A549 (cell line): ENCODE measurements at regions not wholly inside any gene's neighbourhood (a gene's known extent, or its start where the extent isn't known, plus 50 kb on each side); places are given as distances from the start of the nearest gene placed in this dataset.

Source experiments
- ATAC-seq, 2 experiments: fragments of 200-7000 bp in 1 of 2; fragments of >200 bp in 1 of 2; cut with Nextera tagmentation in 1 of 2; cut with Tn5 transposase in 1 of 2; 3 replicates each; pipeline versions ENCODE4 v1.8.0 to v1.9.1; 2018 to 2020; ENCODE audit warnings: mild to moderate bottlenecking in 1 of 2, moderate library complexity in 1 of 2
- CTCF ChIA-PET: fragments of 300-600 bp; sonication (Branson Sonifier 250); formaldehyde crosslinking; extraction: SDS; loops from one replicate; lab custom pipeline; 2021; ENCODE audit warnings: antibody characterized with exemption, inconsistent platforms; lab: Yijun Ruan, JAX
- POLR2A ChIA-PET: fragments of 350-600 bp; formaldehyde crosslinking; extraction: SDS; loops from one replicate; lab custom pipeline; 2021; ENCODE audit warnings: antibody characterized with exemption, inconsistent platforms; lab: Yijun Ruan, JAX
- DNase-seq, 2 experiments: peaks; one replicate each; pipeline versions ENCODE4 v3.0.0 to v3.0.0-alpha.2; 2011 to 2016; ENCODE audit warnings: low read depth in 1 of 2, low spot score in 1 of 2
- FAIRE-seq: peaks from 2 replicates; lab custom pipeline; 2011; peaks lifted over from hg19 to GRCh38; lab: Jason Lieb, UNC
- H3K27ac ChIP-seq, 2 experiments: fragments of >200 bp; sonication (Bioruptor Twin); formaldehyde crosslinking; 3 replicates each; pipeline ENCODE4 v1.5.1; 2016 to 2017
- H3K4me1 ChIP-seq: fragments of >200 bp; sonication (Bioruptor Twin); formaldehyde crosslinking; 3 replicates; pipeline ENCODE4 v1.6.1; 2016
- H3K4me2 ChIP-seq: fragments of >200 bp; sonication (Bioruptor Twin); formaldehyde crosslinking; 3 replicates; pipeline ENCODE4 v1.6.1; 2016
- H3K4me3 ChIP-seq: fragments of >200 bp; sonication (Bioruptor Twin); formaldehyde crosslinking; 3 replicates; pipeline ENCODE4 v1.5.1; 2016
- H3K9me3 ChIP-seq: fragments of >200 bp; sonication (Bioruptor Twin); formaldehyde crosslinking; 3 replicates; pipeline ENCODE4 v1.6.1; 2016
- BHLHE40 ChIP-seq: IDR thresholded peaks from 2 replicates; pipeline ENCODE4 v1.6.1; 2012; ENCODE audit warnings: low read depth, low read length, inconsistent platforms
- CHD2 ChIP-seq: fragments of 150-350 bp; IDR thresholded peaks from 2 replicates; pipeline ENCODE4 v1.6.1; 2014; ENCODE audit warnings: low read length; ENCODE audit not compliant: partially characterized antibody
- EHF ChIP-seq: fragments of 250-450 bp; sonication (Bioruptor Pico); IDR thresholded peaks from 2 replicates; pipeline ENCODE4 v1.5.0; 2020; ENCODE audit warnings: mild to moderate bottlenecking
- EHMT2 ChIP-seq: fragments of 200-600 bp; sonication (generic); IDR thresholded peaks from 2 replicates; pipeline ENCODE4 v1.6.1; 2016; ENCODE audit warnings: antibody characterized with exemption, low read depth, mild to moderate bottlenecking, moderate library complexity
- FOSB ChIP-seq: fragments of 250-450 bp; sonication (Bioruptor Pico); IDR thresholded peaks from 2 replicates; pipeline ENCODE4 v1.5.0; 2020; ENCODE audit warnings: mild to moderate bottlenecking, moderate library complexity
- FOXS1 ChIP-seq: fragments of 250-450 bp; sonication (Bioruptor Pico); IDR thresholded peaks from 2 replicates; pipeline ENCODE4 v1.5.0; 2020; ENCODE audit warnings: mild to moderate bottlenecking, moderate library complexity
- HEYL ChIP-seq: fragments of 250-450 bp; sonication (Bioruptor Pico); IDR thresholded peaks from 2 replicates; pipeline ENCODE4 v1.8.0; 2021; ENCODE audit warnings: mild to moderate bottlenecking, moderate library complexity
- JUNB ChIP-seq: fragments of >200 bp; sonication (Bioruptor Twin); formaldehyde crosslinking; IDR thresholded peaks from 2 replicates; pipeline ENCODE4 v1.6.1; 2016
- KDM1A ChIP-seq: fragments of 200-600 bp; sonication (generic); IDR thresholded peaks from 2 replicates; pipeline ENCODE4 v1.6.1; 2016; ENCODE audit warnings: low read depth, mild to moderate bottlenecking
- KDM5A ChIP-seq: fragments of 200-600 bp; sonication (generic); IDR thresholded peaks from 2 replicates; pipeline ENCODE4 v1.6.1; 2016; ENCODE audit warnings: antibody characterized with exemption, mild to moderate bottlenecking
- MAZ ChIP-seq: fragments of 150-350 bp; IDR thresholded peaks from 2 replicates; pipeline ENCODE4 v1.6.1; 2014; ENCODE audit warnings: antibody characterized with exemption, low read depth, low read length, borderline replicate concordance
- MYC ChIP-seq: IDR thresholded peaks from 2 replicates; pipeline ENCODE4 v1.6.1; 2012; ENCODE audit warnings: mild to moderate bottlenecking, inconsistent platforms, low read length, improper control_type of control experiment, borderline replicate concordance
- NPAS2 ChIP-seq: fragments of 250-450 bp; sonication (Bioruptor Pico); IDR thresholded peaks from 2 replicates; pipeline ENCODE4 v1.8.0; 2022; ENCODE audit warnings: mild to moderate bottlenecking, moderate library complexity, borderline replicate concordance
- NR3C1 ChIP-seq: fragments of >200 bp; sonication (Bioruptor Twin); formaldehyde crosslinking; IDR thresholded peaks from 3 replicates; pipeline ENCODE4 v1.6.1; 2017
- RAD21 ChIP-seq, 2 experiments: fragments of >200 bp in 1 of 2; sonication (Bioruptor Twin) in 1 of 2; formaldehyde crosslinking in 1 of 2; IDR thresholded peaks in 1 of 2; conservative IDR thresholded peaks in 1 of 2; 2 replicates in 1 of 2; 3 replicates in 1 of 2; pipeline ENCODE4 v1.6.1; 2012 to 2018; ENCODE audit warnings: inconsistent platforms in 1 of 2
- RFX5 ChIP-seq: fragments of 450-650 bp; IDR thresholded peaks from 2 replicates; pipeline ENCODE4 v1.7.1; 2014; ENCODE audit warnings: antibody characterized with exemption, mild to moderate bottlenecking, moderate library complexity
- SREBF2 ChIP-seq: fragments of 450-650 bp; IDR thresholded peaks from 2 replicates; pipeline ENCODE4 v1.6.1; 2014; ENCODE audit warnings: mild to moderate bottlenecking, moderate library complexity
- TFCP2L1 ChIP-seq: fragments of 250-450 bp; sonication (Bioruptor Pico); IDR thresholded peaks from 2 replicates; pipeline ENCODE4 v1.5.0; 2021; ENCODE audit warnings: mild to moderate bottlenecking
- ZFP36 ChIP-seq: fragments of 450-650 bp; IDR thresholded peaks from 2 replicates; pipeline ENCODE4 v1.6.1; 2014; ENCODE audit warnings: borderline replicate concordance; ENCODE audit not compliant: partially characterized antibody
- ZNF302 ChIP-seq: fragments of 250-450 bp; sonication (Bioruptor Pico); IDR thresholded peaks from 2 replicates; pipeline ENCODE4 v1.9.0; 2021; ENCODE audit warnings: inconsistent platforms, mild to moderate bottlenecking, moderate library complexity
- WGBS: methylation state at CpG from one replicate; pipeline ENCODE4 v1.1.6; 2017; ENCODE audit errors: missing lambda C conversion rate; 5-methylcytosine and 5-hydroxymethylcytosine counted together
- TF ChIP-seq, protein P1 (sequence below): fragments of 250-450 bp; sonication (Bioruptor Pico); IDR thresholded peaks from 2 replicates; pipeline ENCODE4 v1.5.0; 2020; ENCODE audit warnings: low read depth, mild to moderate bottlenecking, moderate library complexity
- TF ChIP-seq, protein P2 (sequence below): IDR thresholded peaks from 2 replicates; pipeline ENCODE4 v1.6.1; 2012; ENCODE audit warnings: low read depth, borderline replicate concordance
- TF ChIP-seq, protein P3 (sequence below): fragments of >200 bp; sonication (Bioruptor Twin); formaldehyde crosslinking; IDR thresholded peaks from 2 replicates; pipeline ENCODE4 v1.6.1; 2016
- TF ChIP-seq, protein P4 (sequence below): fragments of 150-350 bp; IDR thresholded peaks from 2 replicates; pipeline ENCODE4 v1.6.1; 2014; ENCODE audit warnings: low read depth, mild to moderate bottlenecking, low read length
- TF ChIP-seq, protein P5 (sequence below): fragments of 200-600 bp; sonication (generic); IDR thresholded peaks from 2 replicates; pipeline ENCODE4 v1.6.1; 2016; ENCODE audit warnings: antibody characterized with exemption, mild to moderate bottlenecking, moderate library complexity

DNA sequence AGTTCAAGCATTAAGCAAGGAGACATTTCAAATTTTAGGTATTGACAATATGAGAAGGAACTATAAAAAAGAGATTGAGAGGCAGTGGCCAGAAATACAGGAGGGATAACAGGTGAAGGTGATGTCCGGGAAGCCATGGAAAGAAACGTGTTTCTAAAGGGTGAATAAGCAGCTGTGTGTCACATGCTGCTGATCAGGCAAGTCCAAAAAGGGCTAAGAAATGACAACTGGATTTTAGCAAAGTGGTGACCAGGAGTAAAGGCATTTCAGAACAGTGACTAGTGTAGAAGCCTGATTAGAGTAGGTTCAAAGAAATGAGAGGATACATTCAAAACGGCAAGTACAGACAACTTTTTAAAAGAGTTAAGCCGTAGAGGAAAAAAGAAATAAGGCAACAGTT, 204.3 kb upstream of the DIO2 start:
- H3K27ac ChIP-seq: no peak overlapping the region
- FAIRE-seq (no peak), ATAC-seq (no peak), DNase-seq (no peak)
- ChIA-PET CTCF (no interaction called here), POLR2A (no interaction called here)
- TF ChIP-seq, protein P1, sequence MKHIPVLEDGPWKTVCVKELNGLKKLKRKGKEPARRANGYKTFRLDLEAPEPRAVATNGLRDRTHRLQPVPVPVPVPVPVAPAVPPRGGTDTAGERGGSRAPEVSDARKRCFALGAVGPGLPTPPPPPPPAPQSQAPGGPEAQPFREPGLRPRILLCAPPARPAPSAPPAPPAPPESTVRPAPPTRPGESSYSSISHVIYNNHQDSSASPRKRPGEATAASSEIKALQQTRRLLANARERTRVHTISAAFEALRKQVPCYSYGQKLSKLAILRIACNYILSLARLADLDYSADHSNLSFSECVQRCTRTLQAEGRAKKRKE: no peak
- TF ChIP-seq EHMT2: no peak
- H3K4me2 ChIP-seq: no peak overlapping the region
- H3K9me3 ChIP-seq: no peaks in the 10 kb centered on the region
- no peaks in the 10 kb centered on the region for H3K4me1 ChIP-seq
- WGBS: 81% methylated on average over 4 of the region's 4 CpGs
- no peak overlapping the region for H3K4me3 ChIP-seq

DNA sequence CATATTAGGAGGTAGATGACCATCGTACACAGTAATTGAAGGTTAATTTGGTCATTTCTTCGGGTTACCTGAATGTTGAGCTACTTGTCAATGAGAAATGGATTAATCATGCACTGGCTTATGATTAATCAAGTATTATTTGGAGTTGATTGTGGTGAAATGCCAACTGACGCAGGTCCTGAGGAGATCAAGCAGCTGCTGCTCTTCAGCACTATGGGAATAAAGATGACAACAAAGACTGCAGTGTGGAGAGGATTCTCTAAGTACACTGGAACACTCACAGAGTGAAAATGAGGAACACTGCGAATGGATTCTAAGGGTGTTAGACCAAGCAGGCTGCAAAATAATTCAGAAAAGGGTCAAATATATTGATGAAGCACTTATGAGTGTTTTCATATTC, 202.8 kb upstream of the DIO2 start:
- ChIA-PET CTCF (interaction anchor here (0.6 to 1.4 kb wide), 2 partner anchors 14 to 200 kb away, joined by 3 to 4 read pairs; no protein-coding TSS in a partner anchor), POLR2A (no interaction called here)
- TF ChIP-seq HEYL (CRISPR knock-in tag): no peak
- TF ChIP-seq MYC: no peak
- no peak for TF ChIP-seq FOSB (CRISPR knock-in tag)
- TF ChIP-seq ZFP36: no peak
- TF ChIP-seq KDM1A: no peak
- ATAC-seq (no peak), FAIRE-seq (no peak), DNase-seq (no peak)
- H3K27ac ChIP-seq: no peak overlapping the region
- H3K9me3 ChIP-seq: no peaks in the 10 kb centered on the region
- 70% methylated on average over 4 of the region's 4 CpGs for WGBS
- no peak overlapping the region for H3K4me2 ChIP-seq
- H3K4me1 ChIP-seq: no peaks in the 10 kb centered on the region
- no peak overlapping the region for H3K4me3 ChIP-seq

DNA sequence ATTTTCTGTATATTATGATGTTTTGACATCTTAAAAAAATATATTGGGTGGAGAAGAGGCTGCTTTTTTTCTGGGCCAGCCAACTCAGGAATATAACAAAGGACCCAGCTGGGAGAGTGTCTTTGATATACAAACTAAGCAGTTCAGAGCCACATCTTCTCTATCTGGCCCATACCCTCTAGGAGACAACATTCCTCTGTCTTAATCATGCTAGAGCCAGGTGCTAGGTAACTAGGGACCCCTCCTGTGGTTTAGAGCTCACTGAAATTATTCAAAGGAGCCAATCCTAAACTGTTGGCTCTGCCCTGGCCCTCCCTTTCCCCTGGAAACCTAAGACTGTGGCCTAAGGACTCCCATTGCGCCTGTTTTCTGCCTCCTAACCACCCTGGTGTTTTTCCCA, 193.1 kb upstream of the DIO2 start:
- peaks cover 8% of the 10 kb centered on the region; the same call in 1 of the 3 replicates for H3K4me1 ChIP-seq
- 86% methylated on average over 1 of the region's 1 CpG for WGBS
- 0 out of 6 replicates have a peak overlapping the region, but pooled peaks of 1 of the 2 experiments have one; percentile 22 for H3K27ac ChIP-seq
- no peak overlapping the region for H3K4me2 ChIP-seq
- no peak for DNase-seq
- ChIA-PET CTCF (no interaction called here), POLR2A (no interaction called here)
- FAIRE-seq: no peak
- no peak for TF ChIP-seq KDM5A
- TF ChIP-seq ZFP36: no peak
- TF ChIP-seq NR3C1: no peak
- TF ChIP-seq, protein P2, sequence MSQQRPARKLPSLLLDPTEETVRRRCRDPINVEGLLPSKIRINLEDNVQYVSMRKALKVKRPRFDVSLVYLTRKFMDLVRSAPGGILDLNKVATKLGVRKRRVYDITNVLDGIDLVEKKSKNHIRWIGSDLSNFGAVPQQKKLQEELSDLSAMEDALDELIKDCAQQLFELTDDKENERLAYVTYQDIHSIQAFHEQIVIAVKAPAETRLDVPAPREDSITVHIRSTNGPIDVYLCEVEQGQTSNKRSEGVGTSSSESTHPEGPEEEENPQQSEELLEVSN: no peak
- no peak for TF ChIP-seq RFX5
- TF ChIP-seq, protein P3, sequence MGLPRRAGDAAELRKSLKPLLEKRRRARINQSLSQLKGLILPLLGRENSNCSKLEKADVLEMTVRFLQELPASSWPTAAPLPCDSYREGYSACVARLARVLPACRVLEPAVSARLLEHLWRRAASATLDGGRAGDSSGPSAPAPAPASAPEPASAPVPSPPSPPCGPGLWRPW: no peak
- TF ChIP-seq BHLHE40: no peak
- no peak for TF ChIP-seq EHF (CRISPR knock-in tag)
- TF ChIP-seq, protein P4, sequence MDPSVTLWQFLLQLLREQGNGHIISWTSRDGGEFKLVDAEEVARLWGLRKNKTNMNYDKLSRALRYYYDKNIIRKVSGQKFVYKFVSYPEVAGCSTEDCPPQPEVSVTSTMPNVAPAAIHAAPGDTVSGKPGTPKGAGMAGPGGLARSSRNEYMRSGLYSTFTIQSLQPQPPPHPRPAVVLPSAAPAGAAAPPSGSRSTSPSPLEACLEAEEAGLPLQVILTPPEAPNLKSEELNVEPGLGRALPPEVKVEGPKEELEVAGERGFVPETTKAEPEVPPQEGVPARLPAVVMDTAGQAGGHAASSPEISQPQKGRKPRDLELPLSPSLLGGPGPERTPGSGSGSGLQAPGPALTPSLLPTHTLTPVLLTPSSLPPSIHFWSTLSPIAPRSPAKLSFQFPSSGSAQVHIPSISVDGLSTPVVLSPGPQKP: no peak
- 0 out of 3 replicates have a peak, but pooled peaks cover 3% of the 10 kb centered on the region for H3K9me3 ChIP-seq
- no peak overlapping the region for H3K4me3 ChIP-seq
- ATAC-seq: no peak

DNA sequence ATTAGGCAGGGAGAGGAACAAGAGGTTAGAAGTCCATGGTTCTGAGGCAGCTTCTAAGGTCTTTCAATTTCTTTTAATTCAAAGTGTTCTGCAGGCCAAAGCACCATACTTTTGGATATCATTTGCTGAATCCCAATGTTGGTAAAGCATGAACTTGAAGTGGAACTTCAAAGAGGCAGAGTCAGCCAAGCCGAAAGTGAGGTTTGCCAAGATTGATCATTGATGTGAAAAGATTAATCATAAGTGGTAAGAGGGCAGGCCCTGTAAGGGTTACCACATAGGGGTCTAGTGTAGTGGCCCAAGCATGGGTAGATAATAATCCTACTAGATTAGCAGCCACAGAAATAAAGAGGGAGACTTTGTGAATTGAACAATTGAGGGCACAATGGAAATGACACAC, 191.7 kb upstream of the DIO2 start:
- ChIA-PET CTCF (no interaction called here), POLR2A (no interaction called here)
- no peak for TF ChIP-seq SREBF2
- TF ChIP-seq NPAS2 (CRISPR knock-in tag): no peak
- TF ChIP-seq FOXS1 (CRISPR knock-in tag): no peak
- TF ChIP-seq, protein P5, sequence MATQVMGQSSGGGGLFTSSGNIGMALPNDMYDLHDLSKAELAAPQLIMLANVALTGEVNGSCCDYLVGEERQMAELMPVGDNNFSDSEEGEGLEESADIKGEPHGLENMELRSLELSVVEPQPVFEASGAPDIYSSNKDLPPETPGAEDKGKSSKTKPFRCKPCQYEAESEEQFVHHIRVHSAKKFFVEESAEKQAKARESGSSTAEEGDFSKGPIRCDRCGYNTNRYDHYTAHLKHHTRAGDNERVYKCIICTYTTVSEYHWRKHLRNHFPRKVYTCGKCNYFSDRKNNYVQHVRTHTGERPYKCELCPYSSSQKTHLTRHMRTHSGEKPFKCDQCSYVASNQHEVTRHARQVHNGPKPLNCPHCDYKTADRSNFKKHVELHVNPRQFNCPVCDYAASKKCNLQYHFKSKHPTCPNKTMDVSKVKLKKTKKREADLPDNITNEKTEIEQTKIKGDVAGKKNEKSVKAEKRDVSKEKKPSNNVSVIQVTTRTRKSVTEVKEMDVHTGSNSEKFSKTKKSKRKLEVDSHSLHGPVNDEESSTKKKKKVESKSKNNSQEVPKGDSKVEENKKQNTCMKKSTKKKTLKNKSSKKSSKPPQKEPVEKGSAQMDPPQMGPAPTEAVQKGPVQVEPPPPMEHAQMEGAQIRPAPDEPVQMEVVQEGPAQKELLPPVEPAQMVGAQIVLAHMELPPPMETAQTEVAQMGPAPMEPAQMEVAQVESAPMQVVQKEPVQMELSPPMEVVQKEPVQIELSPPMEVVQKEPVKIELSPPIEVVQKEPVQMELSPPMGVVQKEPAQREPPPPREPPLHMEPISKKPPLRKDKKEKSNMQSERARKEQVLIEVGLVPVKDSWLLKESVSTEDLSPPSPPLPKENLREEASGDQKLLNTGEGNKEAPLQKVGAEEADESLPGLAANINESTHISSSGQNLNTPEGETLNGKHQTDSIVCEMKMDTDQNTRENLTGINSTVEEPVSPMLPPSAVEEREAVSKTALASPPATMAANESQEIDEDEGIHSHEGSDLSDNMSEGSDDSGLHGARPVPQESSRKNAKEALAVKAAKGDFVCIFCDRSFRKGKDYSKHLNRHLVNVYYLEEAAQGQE: no peak
- TF ChIP-seq JUNB: no peak
- TF ChIP-seq CHD2: no peak
- TF ChIP-seq RAD21 (conservative IDR thresholded peaks at IDR 0.05 in 1 of 2, IDR thresholded peaks at IDR 0.05 in 1 of 2): no peak
- TF ChIP-seq ZNF302 (CRISPR knock-in tag): no peak
- no peak for TF ChIP-seq EHF (CRISPR knock-in tag)
- TF ChIP-seq MAZ: no peak
- TF ChIP-seq TFCP2L1 (CRISPR knock-in tag): no peak
- DNase-seq (no peak), ATAC-seq (no peak), FAIRE-seq (no peak)
- no peak overlapping the region for H3K4me3 ChIP-seq
- H3K4me1 ChIP-seq: peaks cover 8% of the 10 kb centered on the region; the same call in 1 of the 3 replicates
- WGBS: 81% methylated on average over 1 of the region's 1 CpG
- H3K4me2 ChIP-seq: no peak overlapping the region
- H3K9me3 ChIP-seq: peaks cover 12% of the 10 kb centered on the region
- no peak overlapping the region for H3K27ac ChIP-seq
